T-helper 2 cell (primary cell): ENCODE measurements at regions not wholly inside any gene's neighbourhood (a gene's known extent, or its start where the extent isn't known, plus 50 kb on each side); places are given as distances from the start of the nearest gene placed in this dataset.

Experiments
- DNase-seq, 5 experiments: peaks; one replicate each; pipeline versions ENCODE4 v3.0.0 to v3.0.0-alpha.2; 2012 to 2022

- DNase-seq = no peak
Observed at GRCh38 chrX:98637451-98637850, 1753.7 kb downstream of the RPA4 start.

- no peak for DNase-seq
Observed at GRCh38 chrX:98646351-98646750, 1762.6 kb downstream of the RPA4 start.

DNA sequence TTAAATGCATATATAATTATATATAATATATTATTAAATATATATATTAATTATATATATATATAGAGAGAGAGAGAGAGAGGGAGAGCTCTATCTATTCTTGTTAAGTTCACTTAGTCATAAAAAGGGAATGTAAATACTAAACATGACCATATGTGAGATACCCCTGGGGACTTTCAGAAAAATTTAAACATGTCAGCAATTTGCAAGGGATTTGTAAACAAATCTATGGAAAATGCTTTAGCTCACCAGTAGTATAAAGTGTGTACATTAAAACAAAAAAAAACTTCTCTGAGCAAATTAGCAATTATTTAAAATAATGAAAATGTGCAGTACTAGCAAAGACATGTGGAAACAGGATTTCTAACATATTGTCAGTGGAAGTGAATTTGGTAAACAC is 1755.5 kb downstream of the PCDH19 start:
- DNase-seq = no peak
